ENCODE measurements at regions not wholly inside any gene's neighbourhood (a gene's known extent, or its start where the extent isn't known, plus 50 kb on each side); places are given as distances from the start of the nearest gene placed in this dataset.

DNA sequence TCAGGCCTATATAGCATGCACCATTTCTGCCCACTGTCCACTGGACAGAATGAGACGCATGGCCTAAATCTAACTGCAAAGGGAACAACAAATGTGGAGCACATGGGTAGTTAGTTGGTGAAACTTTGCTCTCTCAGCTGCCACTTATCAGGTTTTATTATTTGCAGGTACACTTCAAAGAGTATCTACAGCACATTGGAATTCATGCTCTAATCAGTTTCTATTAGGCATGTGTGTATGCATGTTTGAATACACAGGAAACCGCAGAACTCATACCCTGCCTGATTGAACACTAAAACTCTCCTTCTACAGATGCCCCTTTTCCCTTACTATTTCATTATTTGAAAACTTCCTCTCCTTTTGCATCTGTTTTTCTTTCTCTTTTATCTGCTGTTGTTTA, 97.4 kb upstream of the HSF2 start:
- TF ChIP-seq, protein P1, sequence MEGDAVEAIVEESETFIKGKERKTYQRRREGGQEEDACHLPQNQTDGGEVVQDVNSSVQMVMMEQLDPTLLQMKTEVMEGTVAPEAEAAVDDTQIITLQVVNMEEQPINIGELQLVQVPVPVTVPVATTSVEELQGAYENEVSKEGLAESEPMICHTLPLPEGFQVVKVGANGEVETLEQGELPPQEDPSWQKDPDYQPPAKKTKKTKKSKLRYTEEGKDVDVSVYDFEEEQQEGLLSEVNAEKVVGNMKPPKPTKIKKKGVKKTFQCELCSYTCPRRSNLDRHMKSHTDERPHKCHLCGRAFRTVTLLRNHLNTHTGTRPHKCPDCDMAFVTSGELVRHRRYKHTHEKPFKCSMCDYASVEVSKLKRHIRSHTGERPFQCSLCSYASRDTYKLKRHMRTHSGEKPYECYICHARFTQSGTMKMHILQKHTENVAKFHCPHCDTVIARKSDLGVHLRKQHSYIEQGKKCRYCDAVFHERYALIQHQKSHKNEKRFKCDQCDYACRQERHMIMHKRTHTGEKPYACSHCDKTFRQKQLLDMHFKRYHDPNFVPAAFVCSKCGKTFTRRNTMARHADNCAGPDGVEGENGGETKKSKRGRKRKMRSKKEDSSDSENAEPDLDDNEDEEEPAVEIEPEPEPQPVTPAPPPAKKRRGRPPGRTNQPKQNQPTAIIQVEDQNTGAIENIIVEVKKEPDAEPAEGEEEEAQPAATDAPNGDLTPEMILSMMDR (IDR thresholded peaks at IDR 0.05; ENCODE audit: insufficient read depth, low read length, poor library complexity, severe bottlenecking), result no peak
- H3K4me3 ChIP-seq (ENCODE audit: low read depth, low read length), result no peak overlapping the region
- H3K27me3 ChIP-seq (ENCODE audit: control insufficient read depth, insufficient read depth, low read length), result no peaks in the 10 kb centered on the region
- no peak for DNase-seq (ENCODE audit: low read depth)
- H3K36me3 ChIP-seq (ENCODE audit: control insufficient read depth, insufficient read depth, low read length), result no peaks in the 10 kb centered on the region

DNA sequence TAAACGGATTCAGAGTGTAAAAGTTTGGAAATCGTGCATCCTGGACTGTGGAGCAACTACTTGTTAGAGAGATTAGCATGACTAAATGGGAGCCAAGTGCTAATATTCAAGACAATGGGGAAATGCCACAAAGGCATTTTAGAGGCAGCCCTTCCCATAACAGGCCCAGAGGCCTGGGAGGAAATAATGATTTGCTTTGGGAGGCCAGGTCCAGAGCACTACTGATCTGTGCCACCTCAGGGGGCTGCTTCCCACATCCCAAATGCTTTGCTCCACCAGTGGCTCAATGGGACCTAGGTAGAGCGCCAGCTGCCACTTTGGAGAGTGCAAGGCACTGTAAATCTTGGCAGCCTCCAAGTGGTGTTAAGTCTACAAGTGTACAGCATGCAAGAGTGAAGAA, 91.9 kb upstream of the HSF2 start:
- TF ChIP-seq, protein P1 (IDR thresholded peaks at IDR 0.05; ENCODE audit: insufficient read depth, low read length, poor library complexity, severe bottlenecking), result no peak
- no peak for DNase-seq (ENCODE audit: low read depth)
- no peaks in the 10 kb centered on the region for H3K27me3 ChIP-seq (ENCODE audit: control insufficient read depth, insufficient read depth, low read length)
- no peak overlapping the region for H3K4me3 ChIP-seq (ENCODE audit: low read depth, low read length)
- H3K36me3 ChIP-seq (ENCODE audit: control insufficient read depth, insufficient read depth, low read length), result no peaks in the 10 kb centered on the region

DNA sequence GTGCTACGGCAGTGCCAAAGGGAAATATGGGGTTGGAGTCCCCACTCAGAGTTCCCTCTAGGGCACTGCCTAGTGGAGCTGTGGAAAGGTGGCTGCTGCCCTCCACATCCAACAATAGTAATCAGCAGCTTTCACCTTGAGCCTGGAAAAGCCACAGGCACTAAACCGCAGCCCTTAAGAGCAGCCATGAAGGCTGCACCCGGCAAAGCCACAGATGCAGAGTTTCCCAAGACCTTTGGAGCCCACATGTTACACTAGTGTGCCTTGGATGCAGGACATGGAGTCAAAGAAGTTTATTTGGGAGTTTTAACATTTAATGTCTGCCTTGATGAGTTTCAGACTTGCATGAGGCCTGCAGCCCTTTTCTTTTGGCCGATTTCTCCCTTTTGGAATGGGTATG, 91.4 kb upstream of the HSF2 start:
- Histone ChIP-seq H3K4me3 (ENCODE audit: low read depth, low read length) (no peak overlapping the region), H3K36me3 (ENCODE audit: control insufficient read depth, insufficient read depth, low read length) (no peaks in the 10 kb centered on the region), H3K27me3 (ENCODE audit: control insufficient read depth, insufficient read depth, low read length) (no peaks in the 10 kb centered on the region)
- TF ChIP-seq, protein P1 (IDR thresholded peaks at IDR 0.05; ENCODE audit: insufficient read depth, low read length, poor library complexity, severe bottlenecking), result no peak
- DNase-seq (ENCODE audit: low read depth), result no peak

DNA sequence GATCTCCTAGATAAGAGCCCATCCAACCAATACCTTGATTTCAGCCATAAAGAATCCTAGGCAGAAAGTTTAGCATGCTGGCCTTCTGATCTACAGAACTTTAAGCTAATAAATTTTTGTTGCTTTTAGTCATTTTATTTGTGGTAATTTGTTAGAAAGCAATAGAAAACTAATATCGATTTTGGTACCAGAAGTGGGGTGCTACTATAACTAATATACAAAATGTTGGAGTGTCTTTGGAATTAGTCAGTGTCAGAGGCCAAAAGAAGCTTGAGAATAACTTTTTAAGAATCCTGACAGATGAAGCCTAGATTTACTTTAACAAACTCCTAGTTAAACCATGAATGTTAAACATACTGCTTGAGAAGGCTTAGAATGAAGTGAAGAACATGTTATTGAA, 83.6 kb upstream of the HSF2 start:
- no peak for DNase-seq (ENCODE audit: low read depth)
- H3K36me3 ChIP-seq (ENCODE audit: control insufficient read depth, insufficient read depth, low read length), result no peaks in the 10 kb centered on the region
- TF ChIP-seq, protein P1 (IDR thresholded peaks at IDR 0.05; ENCODE audit: insufficient read depth, low read length, poor library complexity, severe bottlenecking), result no peak
- H3K4me3 ChIP-seq (ENCODE audit: low read depth, low read length), result no peak overlapping the region
- no peaks in the 10 kb centered on the region for H3K27me3 ChIP-seq (ENCODE audit: control insufficient read depth, insufficient read depth, low read length)

DNA sequence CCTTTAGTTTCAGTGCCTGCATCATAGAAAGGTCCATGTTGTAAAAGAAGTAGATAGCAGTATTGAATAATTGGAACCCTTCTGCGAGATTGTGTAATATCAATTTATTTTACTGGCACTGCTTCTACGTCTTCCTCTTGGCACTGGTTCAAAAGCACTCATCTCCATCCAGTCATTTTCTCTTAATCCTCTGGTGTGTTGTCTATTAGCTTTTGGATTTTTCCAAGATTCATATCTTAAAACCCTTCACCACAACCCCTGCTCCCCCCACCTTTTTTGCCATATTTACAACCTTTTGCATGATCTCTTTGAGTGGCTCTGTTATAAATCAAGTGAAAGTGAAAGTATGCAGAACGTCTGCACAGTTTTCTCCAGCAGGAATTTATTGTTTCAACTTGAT, 76.6 kb upstream of the HSF2 start:
- no peaks in the 10 kb centered on the region for H3K27me3 ChIP-seq (ENCODE audit: control insufficient read depth, insufficient read depth, low read length)
- H3K4me3 ChIP-seq (ENCODE audit: low read depth, low read length), result peak overlapping the region; percentile 2
- no peaks in the 10 kb centered on the region for H3K36me3 ChIP-seq (ENCODE audit: control insufficient read depth, insufficient read depth, low read length)
- TF ChIP-seq, protein P1 (IDR thresholded peaks at IDR 0.05; ENCODE audit: insufficient read depth, low read length, poor library complexity, severe bottlenecking), result no peak
- no peak for DNase-seq (ENCODE audit: low read depth)

DNA sequence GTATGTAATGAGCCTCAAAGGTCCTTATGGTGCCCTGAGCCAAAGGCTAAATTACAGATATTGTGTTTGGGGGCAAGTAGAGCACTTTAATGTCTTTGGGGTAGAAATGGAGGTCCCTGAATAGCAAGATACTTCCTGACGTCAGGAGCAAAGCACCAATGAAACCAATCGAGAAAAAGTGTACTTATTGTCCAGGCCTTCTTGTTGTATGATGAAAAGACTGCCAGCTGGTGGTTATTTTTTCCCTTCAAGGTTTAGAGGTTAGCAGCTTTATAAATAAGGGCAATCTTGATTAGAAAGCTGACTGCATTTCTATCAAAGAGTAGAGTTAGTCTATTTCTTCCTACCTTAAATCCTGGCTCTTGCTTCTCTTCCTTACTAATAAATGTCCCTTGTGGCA, 76.1 kb upstream of the HSF2 start:
- TF ChIP-seq, protein P1 (IDR thresholded peaks at IDR 0.05; ENCODE audit: insufficient read depth, low read length, poor library complexity, severe bottlenecking), result no peak
- Histone ChIP-seq H3K36me3 (ENCODE audit: control insufficient read depth, insufficient read depth, low read length) (no peaks in the 10 kb centered on the region), H3K4me3 (ENCODE audit: low read depth, low read length) (no peak overlapping the region), H3K27me3 (ENCODE audit: control insufficient read depth, insufficient read depth, low read length) (no peaks in the 10 kb centered on the region)
- no peak for DNase-seq (ENCODE audit: low read depth)

Data from kidney epithelial cell (primary cell).